ENCODE measurements at regions not wholly inside any gene's neighbourhood (a gene's known extent, or its start where the extent isn't known, plus 50 kb on each side); places are given as distances from the start of the nearest gene placed in this dataset.

GRCh38 chr12:93142881-93143280 is 213.8 kb upstream of the EEA1 start:
- DNase-seq = no peak
- no peaks in the 10 kb centered on the region for H3K4me1 ChIP-seq
- no peak overlapping the region for H3K9ac ChIP-seq (ENCODE audit: low read depth in 2 of 2, low read length in 2 of 2)
- H3K4me3 ChIP-seq = no peak overlapping the region
- no peaks in the 10 kb centered on the region for H3K9me3 ChIP-seq
- TF ChIP-seq CTCF (IDR thresholded peaks at IDR 0.05) = no peak
- H3K27ac ChIP-seq = no peak overlapping the region
- intact Hi-C loops (cut with DNase I) = no loop called here
- no peaks in the 10 kb centered on the region for H3K36me3 ChIP-seq
- H3K27me3 ChIP-seq = no peaks in the 10 kb centered on the region

GRCh38 chr12:93144109-93144508 is 215.0 kb upstream of the EEA1 start:
- intact Hi-C loops (cut with DNase I) = no loop called here
- Histone ChIP-seq H3K27me3 (no peaks in the 10 kb centered on the region), H3K9ac (ENCODE audit: low read depth in 2 of 2, low read length in 2 of 2) (no peak overlapping the region), H3K27ac (no peak overlapping the region), H3K36me3 (no peaks in the 10 kb centered on the region), H3K9me3 (no peaks in the 10 kb centered on the region), H3K4me3 (no peak overlapping the region), H3K4me1 (no peaks in the 10 kb centered on the region)
- no peak for TF ChIP-seq CTCF (IDR thresholded peaks at IDR 0.05)
- no peak for DNase-seq

GRCh38 chr12:93145086-93145485 is 216.0 kb upstream of the EEA1 start:
- DNase-seq = no peak
- intact Hi-C loops (cut with DNase I) = no loop called here

GRCh38 chr12:93146263-93146939 is 217.3 kb upstream of the EEA1 start:
- Histone ChIP-seq H3K4me1 (no peaks in the 10 kb centered on the region), H3K4me3 (no peak overlapping the region), H3K27me3 (no peaks in the 10 kb centered on the region), H3K27ac (no peak overlapping the region), H3K36me3 (no peaks in the 10 kb centered on the region), H3K9ac (ENCODE audit: low read depth in 2 of 2, low read length in 2 of 2) (no peak overlapping the region), H3K9me3 (no peaks in the 10 kb centered on the region)
- TF ChIP-seq CTCF (IDR thresholded peaks at IDR 0.05) = no peak
- intact Hi-C loops (cut with DNase I) = no loop called here
- no peak for DNase-seq

More at GRCh38 chr12:93145086-93145485, 216.0 kb upstream of the EEA1 start:
- Histone ChIP-seq H3K4me1 (no peaks in the 10 kb centered on the region), H3K4me3 (no peak overlapping the region), H3K36me3 (no peaks in the 10 kb centered on the region), H3K9me3 (no peaks in the 10 kb centered on the region), H3K27me3 (no peaks in the 10 kb centered on the region), H3K9ac (ENCODE audit: low read depth in 2 of 2, low read length in 2 of 2) (no peak overlapping the region), H3K27ac (no peak overlapping the region)
- TF ChIP-seq CTCF (IDR thresholded peaks at IDR 0.05) = no peak

GRCh38 chr12:93146970-93147369 is 217.9 kb upstream of the EEA1 start:
- no peak overlapping the region for H3K9ac ChIP-seq (ENCODE audit: low read depth in 2 of 2, low read length in 2 of 2)
- H3K4me1 ChIP-seq = no peaks in the 10 kb centered on the region
- no peak for TF ChIP-seq CTCF (IDR thresholded peaks at IDR 0.05)
- no peak for DNase-seq
- intact Hi-C loops (cut with DNase I) = no loop called here
- no peaks in the 10 kb centered on the region for H3K9me3 ChIP-seq
- no peak overlapping the region for H3K27ac ChIP-seq
- H3K4me3 ChIP-seq = no peak overlapping the region
- H3K27me3 ChIP-seq = no peaks in the 10 kb centered on the region
- H3K36me3 ChIP-seq = no peaks in the 10 kb centered on the region
